DMS53 treated with DMSO at 0.1 percent for 48 hours (cell line): ENCODE measurements at regions not wholly inside any gene's neighbourhood (a gene's known extent, or its start where the extent isn't known, plus 50 kb on each side); places are given as distances from the start of the nearest gene placed in this dataset.
"Not testable (repeated sequence)": the region's sequence is repeated elsewhere in the genome, so short reads cannot be mapped to it uniquely, and the experiment has no call there.

ENCODE experiments used
- DNase-seq: peaks from one replicate; lab custom pipeline; 2025; ENCODE audit not compliant: unreplicated experiment; lab: John Stamatoyannopoulos, UW

DNA sequence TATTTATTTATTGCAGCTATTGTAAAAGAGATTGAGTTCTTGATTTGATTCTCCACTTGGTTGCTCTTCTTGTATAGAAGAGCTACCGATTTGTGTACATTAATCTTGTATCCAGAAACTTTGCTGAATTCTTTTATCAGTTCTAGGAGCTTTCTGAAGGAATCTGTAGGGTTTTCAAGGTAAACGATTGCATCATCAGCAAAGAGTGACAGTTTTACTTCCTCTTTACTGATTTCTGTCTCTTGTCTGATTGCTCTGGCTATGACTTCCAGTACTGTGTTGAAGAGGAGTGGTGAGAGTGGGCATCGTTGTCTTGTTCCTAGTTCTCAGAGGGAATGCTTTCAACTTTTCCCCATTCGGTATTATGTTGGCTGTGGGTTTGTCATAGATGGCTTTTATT is 103.1 kb downstream of the CAPZA3 start:
- not testable (repeated sequence) for DNase-seq

DNA sequence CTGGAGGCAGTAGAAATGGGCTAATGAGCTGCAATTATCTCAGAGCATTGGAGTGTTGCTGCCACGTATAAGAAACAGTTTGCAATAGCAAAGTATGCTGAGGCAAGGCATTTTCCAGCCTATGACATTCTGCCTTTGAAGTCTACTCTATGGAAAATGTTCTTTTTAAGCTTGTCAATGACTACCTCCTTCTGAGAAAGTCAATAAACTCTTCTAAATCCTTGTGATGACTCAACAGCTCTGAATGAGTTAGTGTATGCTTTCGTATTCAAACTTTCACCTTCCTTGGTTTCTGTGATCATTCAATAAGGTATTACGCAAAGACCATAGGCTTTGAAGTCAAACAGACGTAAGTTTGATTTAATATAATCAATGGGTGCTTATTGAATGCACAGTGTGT is 111.2 kb downstream of the CAPZA3 start:
- no peak for DNase-seq

DNA sequence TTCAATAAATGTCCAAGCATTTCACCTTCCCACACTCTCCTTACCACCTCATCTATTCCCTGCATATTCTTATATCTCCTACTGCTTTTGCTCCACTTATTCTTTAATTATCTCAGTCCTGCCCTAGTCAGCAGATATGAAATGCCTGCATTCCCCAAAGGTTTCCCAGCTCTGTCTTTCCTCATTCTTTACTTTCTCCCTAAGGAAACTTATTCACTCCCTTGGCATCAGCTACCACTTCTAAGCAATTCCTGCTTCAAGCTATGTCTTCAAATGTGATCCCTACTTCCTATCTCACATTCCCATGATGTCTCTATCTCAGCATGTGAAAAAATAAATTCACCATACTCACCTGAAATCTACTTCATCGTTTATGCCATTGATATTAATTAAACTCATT is 111.8 kb downstream of the CAPZA3 start:
- no peak for DNase-seq

DNA sequence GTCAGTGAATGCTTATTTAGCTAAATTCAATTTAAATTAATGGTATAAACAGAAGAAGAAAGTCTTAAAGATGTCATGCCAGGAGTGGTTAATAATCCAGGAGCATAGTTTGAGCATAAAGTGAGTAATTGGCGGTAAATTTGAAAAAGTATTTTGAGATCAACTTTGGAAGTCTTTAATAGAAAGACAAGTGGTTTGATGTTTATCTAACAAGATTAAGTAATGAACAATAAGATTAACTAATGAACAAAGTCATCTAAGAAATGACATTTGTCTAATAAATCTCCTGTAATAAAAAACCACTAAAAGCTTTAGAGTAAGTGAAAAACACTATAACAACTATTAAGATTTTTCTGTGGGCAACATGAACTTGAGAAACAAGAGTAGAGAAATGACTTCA is 112.8 kb downstream of the CAPZA3 start:
- no peak for DNase-seq

DNA sequence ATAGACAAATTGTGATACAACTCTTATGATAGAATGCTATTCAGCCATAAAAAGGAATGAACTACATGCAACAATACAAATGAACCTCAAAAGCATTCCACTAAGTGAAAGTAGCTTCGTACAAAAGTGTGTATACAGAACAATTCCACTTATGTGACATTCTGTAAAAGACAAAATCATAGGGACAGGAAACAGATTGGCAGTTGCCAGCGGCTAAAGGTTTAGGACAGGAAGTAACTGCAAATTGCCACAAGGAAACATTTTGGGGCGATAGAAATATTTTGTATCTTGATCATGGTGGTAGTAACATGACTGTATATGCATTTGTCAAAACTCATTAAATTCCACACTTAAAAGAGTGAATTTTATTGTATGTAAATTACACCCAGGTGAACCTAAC is 113.4 kb downstream of the CAPZA3 start:
- no peak for DNase-seq

DNA sequence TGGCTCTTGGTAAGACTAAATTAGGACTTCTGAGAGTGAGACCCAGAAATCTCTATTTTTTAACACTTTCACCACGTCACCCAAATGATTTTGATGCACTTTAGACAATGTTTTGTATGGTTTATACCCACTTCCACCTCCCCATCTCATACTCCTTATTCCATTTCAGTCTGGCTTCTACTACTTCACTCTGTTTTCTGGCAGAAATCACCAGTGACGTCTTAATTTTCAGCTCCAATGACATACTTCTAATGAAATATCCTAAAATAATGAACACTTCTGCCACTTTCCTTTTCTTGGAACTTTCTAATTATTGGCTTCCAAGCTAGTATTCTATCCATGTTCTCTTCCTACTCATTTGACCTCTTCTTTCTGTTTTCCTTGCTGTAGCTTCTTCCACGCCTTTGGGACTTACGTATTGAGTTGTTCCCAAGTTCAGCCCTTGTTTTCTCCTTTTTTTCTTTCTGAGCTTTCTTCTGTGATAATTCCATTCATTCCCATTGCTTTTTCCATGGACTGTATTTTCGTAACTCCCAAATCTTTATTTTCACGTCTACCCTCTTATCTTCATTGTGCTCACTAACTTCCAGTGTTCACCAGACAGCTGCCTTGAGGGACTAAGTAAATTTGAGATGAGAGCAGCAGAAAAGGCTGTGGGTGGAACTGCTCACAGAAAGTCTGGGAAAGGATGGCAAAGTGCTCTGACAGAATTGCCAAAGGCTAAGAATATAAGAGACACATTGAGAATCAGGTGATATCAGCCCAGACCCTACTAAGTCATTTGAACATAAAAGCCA is 115.8 kb downstream of the CAPZA3 start:
- DNase-seq, result no peak

DNA sequence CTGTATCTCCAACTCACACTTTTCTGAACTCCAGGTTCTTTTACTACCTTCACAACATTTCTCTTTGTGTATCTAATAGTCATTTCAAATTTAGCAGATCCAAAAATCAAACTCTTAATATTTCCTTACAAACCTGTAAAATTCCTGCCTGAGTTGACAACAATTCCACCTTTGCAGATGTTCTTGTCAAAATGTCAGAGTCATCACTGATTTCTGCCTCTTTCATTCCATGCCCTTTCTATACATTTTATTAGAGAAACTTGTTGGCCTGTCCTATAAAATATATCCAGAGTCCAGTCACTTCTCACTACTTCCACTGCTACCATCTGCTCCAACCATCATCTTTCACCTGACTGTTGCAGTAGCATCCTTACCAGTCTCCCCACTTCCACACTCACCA is 119.7 kb downstream of the CAPZA3 start:
- no peak for DNase-seq

DNA sequence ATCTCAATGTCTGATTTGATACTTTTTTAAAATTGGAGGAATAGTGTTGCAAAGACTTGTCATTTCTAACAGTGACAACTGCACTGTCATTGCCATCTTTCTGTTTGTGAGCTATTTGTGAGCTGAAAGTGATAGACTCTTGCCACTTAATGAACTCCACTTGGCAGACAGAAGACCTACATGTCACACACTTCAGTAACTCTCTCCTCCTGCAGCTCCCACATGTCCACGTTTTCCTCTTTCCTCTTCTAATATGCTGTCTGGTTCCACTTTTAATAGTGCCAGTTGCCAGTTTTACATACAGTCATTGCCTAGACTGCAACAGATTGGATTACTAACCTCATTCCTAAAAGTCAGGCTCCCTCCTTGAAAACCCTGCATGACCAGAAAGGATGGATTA is 121.5 kb downstream of the CAPZA3 start:
- no peak for DNase-seq

DNA sequence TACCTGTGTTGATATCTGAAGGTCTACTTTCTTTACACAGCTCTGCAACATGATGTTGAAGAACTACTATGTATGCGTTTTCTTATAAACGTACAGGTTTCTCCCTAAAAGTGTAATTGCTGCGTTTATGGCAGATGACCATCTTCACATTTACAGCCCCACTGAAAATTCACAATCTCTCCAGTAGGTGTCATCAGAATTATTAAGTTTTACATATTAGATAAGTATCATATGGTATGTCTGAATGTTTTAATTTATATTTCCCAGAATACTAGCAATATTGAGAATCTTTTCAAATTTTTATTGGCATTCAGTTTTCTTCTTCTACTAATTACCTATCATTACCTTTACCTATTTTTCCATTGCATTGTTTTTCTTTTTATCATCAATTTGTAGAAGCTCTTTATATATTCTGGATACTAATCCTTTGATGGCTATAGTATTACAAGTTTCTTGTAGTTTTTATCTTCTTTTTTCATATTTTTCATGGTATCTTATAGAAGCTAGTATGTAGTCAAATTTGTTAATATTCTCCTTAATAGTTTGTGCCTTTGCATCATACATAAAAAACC is 123.5 kb downstream of the CAPZA3 start:
- peak; percentile 61 for DNase-seq

DNA sequence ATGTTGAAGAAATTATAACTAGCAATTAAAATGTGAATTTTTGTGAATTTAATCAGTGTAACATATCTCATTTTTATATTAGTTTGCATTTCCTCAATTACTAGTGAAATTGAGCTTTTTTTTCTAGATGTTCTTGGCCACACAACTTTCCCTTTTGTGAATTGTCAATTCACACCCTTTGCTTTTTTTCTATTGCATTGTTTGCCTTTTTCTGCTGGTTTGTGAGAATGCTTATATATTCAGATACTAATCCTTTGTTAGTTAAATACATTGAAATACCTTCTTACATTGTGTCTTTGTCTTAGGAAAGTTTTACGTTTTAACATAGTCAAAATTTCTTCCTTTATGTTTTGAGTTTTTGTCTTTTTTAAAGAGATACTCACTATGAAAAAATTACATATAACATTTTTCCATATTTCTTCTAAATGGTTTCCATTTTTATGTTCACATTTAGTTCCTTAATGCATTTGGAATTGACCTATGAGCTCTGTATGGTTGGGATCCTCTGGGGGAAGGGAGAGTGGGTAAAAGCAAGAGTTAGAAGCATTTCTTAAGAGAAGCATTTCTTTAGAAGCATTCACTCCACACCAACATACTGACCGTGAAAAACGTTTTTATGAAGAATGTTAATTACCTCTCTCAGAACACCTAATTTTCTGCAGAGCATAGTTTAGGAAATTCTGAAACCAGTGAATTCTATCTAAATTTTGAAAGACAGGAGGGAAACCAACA is 126.0 kb downstream of the CAPZA3 start:
- no peak for DNase-seq

DNA sequence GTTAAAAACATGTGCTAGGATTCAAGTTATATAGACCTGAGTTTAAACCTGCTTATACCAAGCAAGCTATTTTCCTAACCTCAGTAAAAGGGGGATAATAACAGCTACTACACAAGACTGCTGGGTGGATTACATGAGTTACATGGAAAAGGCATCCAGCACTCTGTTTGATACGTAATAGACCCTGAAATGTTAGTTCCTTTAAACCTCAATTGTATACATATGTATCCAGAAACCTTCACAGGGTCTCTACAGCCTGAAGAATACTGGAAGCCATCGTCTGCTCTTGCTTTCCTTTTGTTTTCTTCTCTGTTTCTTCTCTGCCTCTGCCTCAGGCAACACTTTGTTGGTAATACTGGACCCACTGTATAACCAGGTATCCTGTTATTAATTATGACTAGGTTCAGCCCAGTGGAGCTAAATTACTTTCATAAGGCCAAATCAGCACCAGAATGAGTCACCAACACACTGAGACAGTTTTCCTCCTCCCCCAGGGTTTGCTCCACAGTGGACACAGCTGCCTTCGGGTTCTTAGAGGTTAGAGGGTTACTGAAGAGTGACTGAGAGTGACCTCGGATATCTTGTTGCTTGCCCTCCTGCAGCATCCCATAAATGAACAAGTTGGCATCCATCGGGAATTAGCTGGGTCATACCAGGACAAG is 127.1 kb downstream of the CAPZA3 start:
- peak; percentile 44 for DNase-seq

DNA sequence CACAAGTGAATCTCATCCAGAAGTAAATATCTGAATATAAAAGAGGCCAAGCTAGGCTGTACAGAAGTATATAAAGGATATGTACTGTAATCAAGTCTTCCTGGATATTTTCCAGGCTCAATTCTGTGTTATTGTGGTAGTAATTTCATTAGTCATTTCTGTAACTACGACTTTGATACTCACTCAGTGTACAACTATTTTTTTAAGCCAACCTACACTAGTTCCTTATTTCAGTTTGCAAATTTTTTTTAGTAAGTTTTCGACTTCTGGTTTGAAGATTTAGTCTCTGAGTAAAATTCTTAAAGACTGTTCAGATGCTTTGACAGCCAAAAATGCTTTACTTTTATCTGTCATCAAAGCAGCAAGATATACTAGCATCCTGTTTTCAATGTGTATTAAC is 130.8 kb downstream of the CAPZA3 start:
- no peak for DNase-seq

DNA sequence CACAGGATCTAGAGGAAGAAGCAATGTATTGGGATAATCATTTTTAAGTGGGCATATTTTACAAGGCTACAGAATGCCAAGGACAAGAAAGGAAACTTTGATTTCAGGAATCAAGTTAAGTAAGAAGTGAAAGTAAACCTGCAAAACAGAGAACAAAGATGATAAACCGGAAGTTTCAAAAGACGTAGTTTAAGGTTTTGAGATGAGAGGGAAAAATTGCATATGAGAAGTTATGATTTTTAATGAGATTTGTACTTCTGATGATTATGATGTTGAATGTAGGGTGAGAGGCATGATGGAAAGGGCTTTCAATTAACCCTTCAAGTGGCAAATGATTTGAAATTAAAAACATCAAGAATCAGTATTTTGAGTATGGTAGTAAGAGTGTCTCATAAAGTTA is 134.9 kb downstream of the CAPZA3 start:
- DNase-seq, result no peak

DNA sequence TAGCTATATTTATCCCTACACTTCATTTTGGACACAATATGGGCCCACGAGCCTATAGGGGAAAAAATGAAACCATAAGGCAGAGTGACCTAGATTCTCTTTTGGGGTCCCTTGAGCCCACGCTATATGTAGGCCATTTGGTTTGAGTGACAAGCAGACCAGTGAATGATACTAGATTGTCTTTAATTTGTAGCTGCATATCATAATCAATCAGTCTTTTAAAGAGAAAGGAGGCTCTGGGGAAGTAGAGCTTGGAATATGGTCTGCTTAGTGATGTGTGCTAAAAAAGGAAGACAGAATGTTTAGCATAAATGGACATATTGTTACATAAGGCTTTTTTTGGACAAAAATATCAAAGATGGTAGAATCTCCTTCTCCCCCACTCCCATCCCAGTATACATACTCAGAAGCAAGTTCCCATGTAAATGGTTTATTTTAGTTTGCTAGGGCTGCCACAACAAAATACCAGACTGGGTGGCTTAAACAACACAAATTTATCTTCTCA is 140.8 kb downstream of the CAPZA3 start:
- DNase-seq, result no peak

DNA sequence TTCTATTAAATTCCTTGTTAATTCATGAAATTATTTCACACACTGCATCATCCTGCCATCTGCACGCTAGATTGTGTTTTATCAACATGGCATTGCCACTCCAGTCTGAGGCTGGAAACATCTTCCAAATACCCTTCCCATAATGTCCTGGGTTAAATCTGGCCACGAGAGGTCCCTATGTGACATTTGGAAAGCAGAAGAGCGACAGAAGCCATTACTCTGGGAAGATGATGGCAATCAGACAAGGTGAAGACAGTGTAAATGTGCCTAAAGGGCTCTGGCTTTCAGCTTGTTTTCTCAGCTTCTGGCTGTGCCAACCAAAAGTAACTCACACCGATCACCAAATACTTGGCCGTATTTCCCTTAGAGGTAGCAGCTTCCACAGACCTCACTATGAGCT is 144.8 kb downstream of the CAPZA3 start:
- DNase-seq, result no peak

DNA sequence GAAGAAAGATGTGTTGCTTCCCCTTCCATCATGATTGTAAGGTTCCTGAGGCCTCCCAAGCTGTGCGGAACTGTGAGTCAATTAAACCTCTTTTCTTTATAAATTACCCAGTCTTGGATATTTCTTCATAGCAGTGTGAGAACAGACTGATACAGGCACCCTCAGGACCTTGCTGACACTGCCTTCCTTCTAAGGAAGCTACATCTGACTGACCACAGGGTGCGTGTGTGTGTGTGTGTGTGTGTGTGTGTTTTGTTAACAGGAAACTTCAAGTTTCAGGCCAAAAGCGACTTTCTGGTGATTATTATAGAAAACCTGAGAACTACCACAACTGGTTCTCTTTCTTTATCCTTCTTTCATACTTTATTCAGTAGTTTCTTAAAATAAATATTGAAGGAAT is 149.0 kb downstream of the CAPZA3 start:
- DNase-seq, result no peak

DNA sequence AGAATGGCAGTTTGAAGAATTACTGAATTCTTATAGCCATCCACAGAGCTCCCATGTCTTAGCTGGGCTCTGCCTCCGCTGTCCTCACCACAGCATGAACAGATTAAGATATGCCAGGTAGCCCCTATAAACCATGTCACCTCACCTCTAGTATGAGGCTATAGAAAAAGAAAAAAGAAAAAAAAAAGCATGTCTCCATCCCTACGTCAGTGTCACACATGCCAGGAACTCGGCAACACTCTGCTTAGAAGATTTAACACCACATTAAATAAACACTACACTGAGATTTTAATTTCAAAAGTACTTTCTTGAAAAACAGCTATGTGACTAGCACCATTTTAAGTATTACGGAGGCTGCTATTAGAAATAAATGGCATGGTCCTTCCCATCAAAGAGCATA is 149.4 kb downstream of the CAPZA3 start:
- DNase-seq, result no peak

DNA sequence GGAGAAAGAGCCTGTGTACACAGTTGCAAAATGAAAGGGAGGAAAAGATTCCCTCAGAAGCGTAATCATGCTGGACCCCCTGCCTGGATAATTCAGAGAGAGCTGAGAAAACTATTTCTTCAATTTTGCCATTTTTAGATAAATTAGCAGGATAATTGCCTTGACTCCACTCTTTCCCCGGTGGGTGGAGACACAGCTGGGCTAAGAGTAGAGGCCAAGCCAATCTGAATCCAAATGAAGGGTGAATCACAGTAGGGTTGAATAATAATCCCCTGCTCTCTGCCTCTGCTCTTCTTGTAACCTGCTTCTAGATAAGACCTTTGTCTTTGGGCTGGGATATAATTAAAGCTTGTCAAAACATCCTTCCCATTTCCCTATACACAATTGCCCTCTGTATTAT is 150.1 kb downstream of the CAPZA3 start:
- no peak for DNase-seq

DNA sequence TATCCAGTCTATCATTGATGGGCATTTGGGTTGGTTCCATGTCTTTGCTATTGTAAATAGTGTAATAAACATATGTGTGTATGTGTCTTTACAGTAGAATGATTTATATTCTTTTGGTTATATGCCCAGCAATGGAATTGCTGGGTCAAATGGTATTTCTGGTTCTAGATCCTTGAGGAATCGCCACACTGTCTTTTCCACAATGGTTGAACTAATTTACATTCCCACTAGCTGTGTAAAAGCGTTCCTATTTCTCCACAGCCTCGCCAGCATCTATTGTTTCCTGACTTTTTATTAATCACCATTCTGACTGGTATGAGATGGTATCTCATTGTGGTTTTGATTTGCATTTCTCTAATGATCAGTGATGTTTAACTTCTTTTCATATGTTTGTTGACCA is 152.7 kb downstream of the CAPZA3 start:
- DNase-seq, result not testable (repeated sequence)

DNA sequence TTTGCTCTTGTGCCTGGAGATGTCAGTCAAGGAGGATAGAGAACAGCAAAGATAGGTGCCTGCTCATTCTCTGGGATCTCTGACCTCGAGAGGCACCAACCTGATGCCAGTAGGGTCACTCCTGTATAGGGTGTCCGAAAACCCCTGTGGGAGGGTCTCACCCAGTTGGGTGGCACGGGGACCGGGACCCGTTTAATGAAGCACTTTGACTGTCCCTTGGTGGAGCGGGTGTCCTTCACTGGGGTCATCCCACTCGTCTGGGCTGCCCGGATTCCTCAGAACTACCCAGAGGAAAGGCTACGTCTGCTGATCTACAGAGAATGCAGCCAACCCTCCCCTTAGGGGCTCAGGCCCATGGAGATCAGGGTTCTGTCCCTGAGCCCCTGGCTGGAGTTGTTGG is 157.6 kb downstream of the CAPZA3 start:
- no peak for DNase-seq

DNA sequence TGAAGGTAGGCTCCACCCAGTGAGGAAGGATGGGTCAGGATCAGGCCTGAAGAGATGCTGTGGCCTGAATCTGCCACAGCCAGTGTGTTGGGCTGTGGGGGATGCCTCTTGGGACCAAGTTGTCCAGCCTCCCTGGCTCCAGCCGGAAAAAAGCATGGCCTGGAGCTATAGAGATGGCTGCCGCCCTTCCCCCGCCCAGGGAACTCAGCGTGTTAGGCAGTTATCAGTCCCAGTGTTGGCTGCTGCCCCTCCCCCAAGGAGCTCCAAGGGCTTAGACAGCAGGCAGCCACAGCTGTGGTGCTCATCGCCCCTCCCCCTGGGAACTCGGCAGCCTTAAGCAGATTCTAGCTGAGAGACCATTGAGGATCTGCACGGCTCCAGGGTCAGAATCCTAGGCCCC is 158.0 kb downstream of the CAPZA3 start:
- no peak for DNase-seq

DNA sequence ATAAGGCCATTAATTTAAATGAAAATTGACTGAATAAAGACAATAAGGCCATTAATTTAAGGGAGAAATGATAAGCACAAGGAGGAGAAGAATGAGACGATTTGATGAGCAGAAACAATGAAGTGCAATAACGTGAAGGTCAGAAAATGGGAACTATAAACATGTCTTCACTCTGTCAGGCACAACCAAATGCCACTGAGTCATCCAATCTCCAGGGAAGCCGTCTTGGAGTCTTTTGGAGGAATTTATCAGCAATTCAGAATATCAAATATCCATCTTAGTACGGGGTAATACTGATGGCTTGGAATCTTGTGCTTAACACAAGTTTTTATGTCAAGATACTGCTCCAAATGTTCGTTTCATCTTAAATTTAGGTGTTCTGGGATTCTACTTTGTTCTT is 159.9 kb downstream of the CAPZA3 start:
- DNase-seq, result no peak
